Activated CD4-positive, alpha-beta memory T cell treated with anti-CD3 and anti-CD28 coated beads, Interleukin-2, amount 10 ng/mL, durations not matched to agents 7 days and 5 days (primary cell): ENCODE measurements at regions not wholly inside any gene's neighbourhood (a gene's known extent, or its start where the extent isn't known, plus 50 kb on each side); places are given as distances from the start of the nearest gene placed in this dataset.
"Not testable (repeated sequence)": the region's sequence is repeated elsewhere in the genome, so short reads cannot be mapped to it uniquely, and the experiment has no call there.

Experiments used
- CTCF ChIA-PET: fragments of 350-600 bp; sonication (Branson Sonifier 250); formaldehyde crosslinking; loops from one replicate; lab custom pipeline; 2021; ENCODE audit warnings: antibody characterized with exemption, inconsistent platforms; lab: Charles Lee
- POLR2A ChIA-PET: fragments of 350-600 bp; sonication (Branson Sonifier 250); formaldehyde crosslinking; loops from one replicate; lab custom pipeline; 2021; ENCODE audit warnings: antibody characterized with exemption; lab: Charles Lee
- DNase-seq: peaks from one replicate; pipeline ENCODE4 v3.0.0-alpha.2; 2020
- H3K27ac Mint-ChIP-seq: one replicate; pipeline ENCODE4 v1.8.0; 2021; ENCODE audit warnings: mild to moderate bottlenecking, mixed read lengths
- H3K27me3 Mint-ChIP-seq: one replicate; pipeline ENCODE4 v1.8.0; 2021; ENCODE audit warnings: mixed read lengths
- H3K36me3 Mint-ChIP-seq: one replicate; pipeline ENCODE4 v1.8.0; 2021; ENCODE audit warnings: low read depth, mixed read lengths
- H3K4me1 Mint-ChIP-seq: one replicate; pipeline ENCODE4 v1.8.0; 2021; ENCODE audit warnings: mixed read lengths
- H3K4me3 Mint-ChIP-seq: one replicate; pipeline ENCODE4 v1.8.0; 2021; ENCODE audit warnings: mild to moderate bottlenecking, mixed read lengths
- H3K9me3 Mint-ChIP-seq: one replicate; pipeline ENCODE4 v1.8.0; 2021; ENCODE audit warnings: mixed read lengths

GRCh38 chr3:193814166-193814892 is 221.3 kb downstream of the OPA1 start:
- DNase-seq, result no peak
- no peaks in the 10 kb centered on the region for H3K4me1 Mint-ChIP-seq
- H3K4me3 Mint-ChIP-seq, result no peak overlapping the region
- CTCF ChIA-PET, result no interaction called here
- H3K9me3 Mint-ChIP-seq, result no peaks in the 10 kb centered on the region
- no peak overlapping the region for H3K27ac Mint-ChIP-seq
- POLR2A ChIA-PET, result no interaction called here
- peaks cover 31% of the 10 kb centered on the region for H3K27me3 Mint-ChIP-seq
- no peaks in the 10 kb centered on the region for H3K36me3 Mint-ChIP-seq

GRCh38 chr3:193815246-193816027 is 222.4 kb downstream of the OPA1 start:
- Mint-ChIP-seq H3K9me3 (no peaks in the 10 kb centered on the region), H3K4me1 (no peaks in the 10 kb centered on the region)

GRCh38 chr3:193816028-193816395 is 223.0 kb downstream of the OPA1 start:
- H3K36me3 Mint-ChIP-seq, result no peaks in the 10 kb centered on the region
- ChIA-PET CTCF (interaction anchor here (0.6 kb wide), 1 partner anchor 46 kb away, joined by 3 read pairs; no protein-coding TSS in a partner anchor), POLR2A (no interaction called here)
- no peak overlapping the region for H3K27ac Mint-ChIP-seq
- no peak for DNase-seq
- no peaks in the 10 kb centered on the region for H3K9me3 Mint-ChIP-seq
- H3K4me3 Mint-ChIP-seq, result no peak overlapping the region
- peaks cover 32% of the 10 kb centered on the region for H3K27me3 Mint-ChIP-seq
- no peaks in the 10 kb centered on the region for H3K4me1 Mint-ChIP-seq

More at GRCh38 chr3:193815246-193816027, 222.4 kb downstream of the OPA1 start:
- no peaks in the 10 kb centered on the region for H3K36me3 Mint-ChIP-seq
- H3K27me3 Mint-ChIP-seq, result peaks cover 32% of the 10 kb centered on the region
- no peak overlapping the region for H3K4me3 Mint-ChIP-seq
- ChIA-PET POLR2A (no interaction called here), CTCF (no interaction called here)
- DNase-seq, result no peak
- H3K27ac Mint-ChIP-seq, result no peak overlapping the region

GRCh38 chr3:193816656-193817311 is 223.8 kb downstream of the OPA1 start:
- Mint-ChIP-seq H3K4me3 (no peak overlapping the region), H3K4me1 (no peaks in the 10 kb centered on the region), H3K9me3 (no peaks in the 10 kb centered on the region), H3K27me3 (peaks cover 28% of the 10 kb centered on the region), H3K27ac (no peak overlapping the region), H3K36me3 (no peaks in the 10 kb centered on the region)
- no peak for DNase-seq
- POLR2A ChIA-PET, result interaction anchor here (0.7 kb wide), 1 partner anchor 598 kb away, joined by 3 read pairs; no protein-coding TSS in a partner anchor
- CTCF ChIA-PET, result interaction anchor here (0.6 kb wide), 1 partner anchor 46 kb away, joined by 3 read pairs; no protein-coding TSS in a partner anchor

GRCh38 chr3:193819117-193820010 is 226.4 kb downstream of the OPA1 start:
- POLR2A ChIA-PET, result no interaction called here
- Mint-ChIP-seq H3K4me3 (no peak overlapping the region), H3K27ac (no peak overlapping the region), H3K36me3 (no peaks in the 10 kb centered on the region), H3K27me3 (peaks cover 36% of the 10 kb centered on the region), H3K9me3 (no peaks in the 10 kb centered on the region), H3K4me1 (no peaks in the 10 kb centered on the region)
- CTCF ChIA-PET, result no interaction called here
- DNase-seq, result no peak

- Mint-ChIP-seq H3K27me3 (peaks cover 46% of the 10 kb centered on the region), H3K27ac (no peak overlapping the region), H3K4me3 (no peak overlapping the region), H3K9me3 (no peaks in the 10 kb centered on the region), H3K4me1 (no peaks in the 10 kb centered on the region), H3K36me3 (no peaks in the 10 kb centered on the region)
- ChIA-PET CTCF (no interaction called here), POLR2A (no interaction called here)
- no peak for DNase-seq
These were observed 228.2 kb downstream of the OPA1 start for GRCh38 chr3:193821151-193821668.

GRCh38 chr3:193822492-193823212 is 229.6 kb downstream of the OPA1 start:
- ChIA-PET CTCF (no interaction called here), POLR2A (no interaction called here)
- no peak overlapping the region for H3K4me3 Mint-ChIP-seq
- no peaks in the 10 kb centered on the region for H3K36me3 Mint-ChIP-seq
- H3K9me3 Mint-ChIP-seq, result no peaks in the 10 kb centered on the region
- no peak for DNase-seq
- H3K27me3 Mint-ChIP-seq, result peaks cover 52% of the 10 kb centered on the region
- H3K4me1 Mint-ChIP-seq, result peaks cover 2% of the 10 kb centered on the region
- H3K27ac Mint-ChIP-seq, result no peak overlapping the region

- H3K4me1 Mint-ChIP-seq, CTCF ChIA-PET, H3K4me3 Mint-ChIP-seq, POLR2A ChIA-PET, H3K27ac Mint-ChIP-seq, DNase-seq, H3K36me3 Mint-ChIP-seq, H3K9me3 Mint-ChIP-seq: not testable (repeated sequence)
- H3K27me3 Mint-ChIP-seq, result peaks cover 51% of the 10 kb centered on the region
These were observed 230.2 kb downstream of the OPA1 start for GRCh38 chr3:193823213-193823605.

- Mint-ChIP-seq H3K27me3 (peaks cover 45% of the 10 kb centered on the region), H3K4me1 (peaks cover 2% of the 10 kb centered on the region), H3K27ac (no peak overlapping the region), H3K4me3 (no peak overlapping the region), H3K9me3 (no peaks in the 10 kb centered on the region), H3K36me3 (no peaks in the 10 kb centered on the region)
- no peak for DNase-seq
- POLR2A ChIA-PET, result no interaction called here
- CTCF ChIA-PET, result no interaction called here
These were observed 231.4 kb downstream of the OPA1 start for GRCh38 chr3:193824365-193824764.

- no peak for DNase-seq
- Mint-ChIP-seq H3K4me1 (peaks cover 2% of the 10 kb centered on the region), H3K27ac (no peak overlapping the region), H3K27me3 (peaks cover 43% of the 10 kb centered on the region), H3K4me3 (no peak overlapping the region), H3K36me3 (no peaks in the 10 kb centered on the region), H3K9me3 (no peaks in the 10 kb centered on the region)
- ChIA-PET POLR2A (no interaction called here), CTCF (no interaction called here)
These were observed 232.6 kb downstream of the OPA1 start for GRCh38 chr3:193825617-193826016.

- POLR2A ChIA-PET, result no interaction called here
- Mint-ChIP-seq H3K27ac (no peak overlapping the region), H3K4me1 (peaks cover 2% of the 10 kb centered on the region), H3K27me3 (peaks cover 39% of the 10 kb centered on the region), H3K9me3 (no peaks in the 10 kb centered on the region), H3K4me3 (no peak overlapping the region), H3K36me3 (no peaks in the 10 kb centered on the region)
- CTCF ChIA-PET, result no interaction called here
- no peak for DNase-seq
These were observed 233.3 kb downstream of the OPA1 start for GRCh38 chr3:193826159-193826795.
